K562 (cell line): ENCODE measurements at regions not wholly inside any gene's neighbourhood (a gene's known extent, or its start where the extent isn't known, plus 50 kb on each side); places are given as distances from the start of the nearest gene placed in this dataset.

Experiments used
- BHLHE40 ChIP-seq: IDR thresholded peaks from 2 replicates; pipeline ENCODE4 v1.6.1; 2011; ENCODE audit warnings: low read length, improper control_type of control experiment
- CEBPB ChIP-seq: fragments of 450-650 bp; IDR thresholded peaks from 2 replicates; pipeline ENCODE4 v1.6.1; 2016; ENCODE audit warnings: missing genetic modification characterization, missing compliant biosample characterization
- CHCHD3 ChIP-seq: fragments of 250-450 bp; sonication (Bioruptor Pico); IDR thresholded peaks from 2 replicates; pipeline ENCODE4 v2.1.2; 2022; ENCODE audit warnings: mild to moderate bottlenecking
- HIVEP1 ChIP-seq: fragments of 250-450 bp; sonication (Bioruptor Pico); IDR thresholded peaks from 2 replicates; pipeline ENCODE4 v1.4.0; 2020; ENCODE audit warnings: mild to moderate bottlenecking
- MCM2 ChIP-seq: fragments of 450-650 bp; IDR thresholded peaks from 2 replicates; pipeline ENCODE4 v1.6.1; 2017; ENCODE audit warnings: low read depth, mild to moderate bottlenecking
- MYNN ChIP-seq, 2 experiments: sonication (generic); formaldehyde crosslinking in 1 of 2; IDR thresholded peaks; 2 replicates each; pipeline versions ENCODE4 v1.5.0 to v1.6.1; 2016 to 2020; ENCODE audit warnings: antibody characterized with exemption in 1 of 2, missing genetic modification reagents in 1 of 2
- NCOA1 ChIP-seq: fragments of 450-650 bp; IDR thresholded peaks from 2 replicates; pipeline ENCODE4 v1.6.1; 2016; ENCODE audit warnings: low read depth
- NEUROD1 ChIP-seq: fragments of 150-350 bp; IDR thresholded peaks from 2 replicates; pipeline ENCODE4 v1.6.1; 2014; ENCODE audit warnings: borderline replicate concordance, low read length, low read depth; ENCODE audit not compliant: partially characterized antibody
- NR3C1 ChIP-seq: sonication (generic); formaldehyde crosslinking; IDR thresholded peaks from 2 replicates; pipeline ENCODE4 v1.8.1; 2022; ENCODE audit warnings: missing genetic modification reagents
- SAFB ChIP-seq: fragments of 200-400 bp; formaldehyde crosslinking; IDR thresholded peaks from 2 replicates; pipeline ENCODE4 v1.6.1; 2017; ENCODE audit warnings: low read depth, low read length, borderline replicate concordance
- SIN3B ChIP-seq: fragments of 450-650 bp; IDR thresholded peaks from 2 replicates; pipeline ENCODE4 v1.6.1; 2017; ENCODE audit warnings: low read depth, mild to moderate bottlenecking, moderate library complexity
- ZNF217 ChIP-seq: sonication (generic); formaldehyde crosslinking; IDR thresholded peaks from 2 replicates; pipeline ENCODE4 v1.8.0; 2022; ENCODE audit warnings: mild to moderate bottlenecking, missing genetic modification reagents
- ZNF316 ChIP-seq: fragments of 450-650 bp; IDR thresholded peaks from 2 replicates; pipeline ENCODE4 v1.6.1; 2016
- ZNF586 ChIP-seq: fragments of 450-650 bp; formaldehyde crosslinking; conservative IDR thresholded peaks from 2 replicates; pipeline ENCODE4 v1.4.0; 2020; ENCODE audit warnings: mild to moderate bottlenecking, moderate library complexity
- ZNF77 ChIP-seq: fragments of 250-450 bp; sonication (Bioruptor Pico); IDR thresholded peaks from 2 replicates; pipeline ENCODE4 v1.5.0; 2020
- ZNF780A ChIP-seq: fragments of 250-450 bp; sonication (Bioruptor Pico); IDR thresholded peaks from 2 replicates; pipeline ENCODE4 v1.5.0; 2021; ENCODE audit warnings: mild to moderate bottlenecking
- TF ChIP-seq, protein P1 (sequence below), 3 experiments: fragments of 200-800 bp in 1 of 3; sonication (Bioruptor generic) in 1 of 3; sonication (generic) in 1 of 3; formaldehyde crosslinking in 1 of 3; IDR thresholded peaks; 2 replicates each; pipeline versions ENCODE4 v1.6.1 to v1.8.0; 2016 to 2022; ENCODE audit warnings: mild to moderate bottlenecking in 2 of 3, missing compliant biosample characterization in 2 of 3, missing genetic modification characterization in 2 of 3, missing genetic modification reagents in 1 of 3
- TF ChIP-seq, protein P2 (sequence below): sonication (generic); formaldehyde crosslinking; IDR thresholded peaks from 2 replicates; pipeline ENCODE4 v1.9.0; 2022; ENCODE audit warnings: mild to moderate bottlenecking, missing genetic modification reagents

DNA sequence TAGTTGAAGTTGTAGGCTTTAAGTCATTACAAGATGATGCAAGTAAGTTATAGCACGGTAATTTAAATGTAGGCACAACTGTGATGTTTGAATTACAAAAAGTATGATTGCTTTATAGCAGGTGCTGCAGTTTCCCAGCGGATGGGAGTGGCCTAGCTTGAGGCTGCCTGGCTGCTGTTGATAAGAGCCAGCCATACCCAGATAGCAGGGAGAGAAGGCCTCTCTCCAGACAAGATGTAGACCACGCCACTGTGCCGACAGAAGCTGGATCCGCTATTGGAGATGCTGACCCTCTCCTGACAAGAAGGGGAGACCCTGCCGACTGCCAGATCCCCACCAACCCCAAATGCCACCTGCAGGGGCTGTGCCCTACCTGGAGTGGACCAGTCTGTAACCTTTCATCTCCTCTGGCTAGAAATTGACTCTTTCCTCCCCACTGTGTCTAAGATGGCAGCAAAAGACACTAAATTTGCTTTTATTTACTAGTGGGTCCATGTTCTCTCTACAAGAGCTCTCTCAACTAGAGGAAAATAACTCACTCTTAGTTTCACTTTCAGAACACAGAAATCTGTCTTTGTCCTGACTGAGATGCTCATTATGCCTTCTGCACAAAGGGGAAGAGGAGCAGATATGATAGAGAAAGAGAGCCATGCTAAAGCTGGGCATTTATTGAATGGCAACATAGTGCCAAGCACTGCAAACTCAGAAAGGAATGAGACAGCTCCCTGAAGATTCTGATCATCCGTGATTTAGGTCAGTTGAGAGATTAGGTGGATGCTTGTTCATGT, 127.9 kb downstream of the URB2 start (continued):
- TF ChIP-seq HIVEP1 (CRISPR knock-in tag) = no peak
- no peak for TF ChIP-seq ZNF217 (CRISPR knock-in tag)
- no peak for TF ChIP-seq SAFB
- no peak for TF ChIP-seq MCM2
- no peak; the same call in 1 of the 2 replicates for TF ChIP-seq NCOA1
- TF ChIP-seq SIN3B = no peak
- TF ChIP-seq ZNF77 (CRISPR knock-in tag) = no peak
- TF ChIP-seq NR3C1 = no peak
- no peak for TF ChIP-seq ZNF316
- TF ChIP-seq BHLHE40 = peak; percentile 70; the same call in 1 of the 2 replicates
- 0 out of 2 replicates have a peak, but pooled peaks have one; percentile 56 for TF ChIP-seq MYNN (IDR thresholded peaks at IDR 0.05)
- no peak for TF ChIP-seq MYNN (CRISPR knock-in tag; IDR thresholded peaks at IDR 0.05)
- TF ChIP-seq, protein P1, sequence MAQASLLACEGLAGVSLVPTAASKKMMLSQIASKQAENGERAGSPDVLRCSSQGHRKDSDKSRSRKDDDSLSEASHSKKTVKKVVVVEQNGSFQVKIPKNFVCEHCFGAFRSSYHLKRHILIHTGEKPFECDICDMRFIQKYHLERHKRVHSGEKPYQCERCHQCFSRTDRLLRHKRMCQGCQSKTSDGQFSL (CRISPR knock-in tag; IDR thresholded peaks at IDR 0.05) = no peak
- TF ChIP-seq, protein P1 (tag; IDR thresholded peaks at IDR 0.05) = 0 out of 4 replicates have a peak, but pooled peaks of 1 of the 2 experiments have one; percentile 48
- TF ChIP-seq ZNF780A = no peak
- peak; percentile 68 for TF ChIP-seq NEUROD1
- no peak for TF ChIP-seq ZNF586 (CRISPR knock-in tag)
- no peak for TF ChIP-seq CHCHD3 (CRISPR knock-in tag)
- no peak for TF ChIP-seq CEBPB
- TF ChIP-seq, protein P2, sequence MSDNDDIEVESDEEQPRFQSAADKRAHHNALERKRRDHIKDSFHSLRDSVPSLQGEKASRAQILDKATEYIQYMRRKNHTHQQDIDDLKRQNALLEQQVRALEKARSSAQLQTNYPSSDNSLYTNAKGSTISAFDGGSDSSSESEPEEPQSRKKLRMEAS (CRISPR knock-in tag) = peak; percentile 31; the same call in 1 of the 2 replicates
